A549 (cell line): ENCODE measurements at regions not wholly inside any gene's neighbourhood (a gene's known extent, or its start where the extent isn't known, plus 50 kb on each side); places are given as distances from the start of the nearest gene placed in this dataset.
"Not testable (repeated sequence)": the region's sequence is repeated elsewhere in the genome, so short reads cannot be mapped to it uniquely, and the experiment has no call there.

Source experiments
- CBX8 ChIP-seq: fragments of 200-600 bp; sonication (generic); IDR thresholded peaks from 2 replicates; pipeline ENCODE4 v1.6.1; 2016
- CEBPB ChIP-seq, 2 experiments: fragments of >200 bp in 1 of 2; sonication (Bioruptor Twin) in 1 of 2; formaldehyde crosslinking in 1 of 2; IDR thresholded peaks; 2 replicates each; pipeline ENCODE4 v1.6.1; 2012 to 2016
- CTCF ChIP-seq: fragments of >200 bp; sonication (Bioruptor Twin); formaldehyde crosslinking; IDR thresholded peaks from 3 replicates; pipeline ENCODE4 v1.5.1; 2016
- E2F6 ChIP-seq: IDR thresholded peaks from 2 replicates; pipeline ENCODE4 v1.6.1; 2012; ENCODE audit warnings: low read depth, borderline replicate concordance
- MAX ChIP-seq: IDR thresholded peaks from 2 replicates; pipeline ENCODE4 v1.6.1; 2012
- MAZ ChIP-seq: fragments of 150-350 bp; IDR thresholded peaks from 2 replicates; pipeline ENCODE4 v1.6.1; 2014; ENCODE audit warnings: antibody characterized with exemption, low read depth, low read length, borderline replicate concordance
- POLR2A ChIP-seq: IDR thresholded peaks from 2 replicates; pipeline ENCODE4 v1.6.1; 2012; ENCODE audit warnings: mild to moderate bottlenecking, low read length
- POLR2AphosphoS2 ChIP-seq: conservative IDR thresholded peaks from 2 replicates; pipeline ENCODE4 v1.6.1; 2012; ENCODE audit warnings: low read length, improper control_type of control experiment, inconsistent platforms
- RARB ChIP-seq: fragments of 250-450 bp; sonication (Bioruptor Pico); IDR thresholded peaks from 2 replicates; pipeline ENCODE4 v1.8.0; 2021; ENCODE audit warnings: mild to moderate bottlenecking, moderate library complexity
- SREBF2 ChIP-seq: fragments of 450-650 bp; IDR thresholded peaks from 2 replicates; pipeline ENCODE4 v1.6.1; 2014; ENCODE audit warnings: mild to moderate bottlenecking, moderate library complexity
- ZFP36 ChIP-seq: fragments of 450-650 bp; IDR thresholded peaks from 2 replicates; pipeline ENCODE4 v1.6.1; 2014; ENCODE audit warnings: borderline replicate concordance; ENCODE audit not compliant: partially characterized antibody

GRCh38 chr7:96782686-96783298 is 73.1 kb upstream of the SEM1 start:
- not testable (repeated sequence) for TF ChIP-seq ZFP36; CBX8; MAZ; POLR2A; CTCF; E2F6; RARB (CRISPR knock-in tag); POLR2AphosphoS2; MAX; SREBF2; CEBPB (IDR thresholded peaks at IDR 0.05)
